RWPE1 (cell line): ENCODE measurements at regions not wholly inside any gene's neighbourhood (a gene's known extent, or its start where the extent isn't known, plus 50 kb on each side); places are given as distances from the start of the nearest gene placed in this dataset.

Experiments
- CTCF ChIA-PET: fragments of 350-600 bp; sonication (Branson Sonifier 250); formaldehyde crosslinking; extraction: SDS; loops from one replicate; lab custom pipeline; 2021; lab: Yijun Ruan, JAX
- POLR2A ChIA-PET: fragments of 400-600 bp; formaldehyde crosslinking; extraction: SDS; loops from one replicate; lab custom pipeline; 2020; ENCODE audit warnings: antibody characterized with exemption; ENCODE audit not compliant: low non-redundant PET; lab: Yijun Ruan, JAX
- DNase-seq: peaks from one replicate; pipeline ENCODE4 v3.0.0; 2012; ENCODE audit warnings: low spot score
- H3K27ac ChIP-seq: fragments of 450-650 bp; 2 replicates; pipeline ENCODE4 v1.5.1; 2017
- TF ChIP-seq, protein P1 (sequence below): fragments of 450-650 bp; conservative IDR thresholded peaks from 2 replicates; pipeline ENCODE4 v1.5.1; 2017; ENCODE audit warnings: low read depth, mild to moderate bottlenecking

DNA sequence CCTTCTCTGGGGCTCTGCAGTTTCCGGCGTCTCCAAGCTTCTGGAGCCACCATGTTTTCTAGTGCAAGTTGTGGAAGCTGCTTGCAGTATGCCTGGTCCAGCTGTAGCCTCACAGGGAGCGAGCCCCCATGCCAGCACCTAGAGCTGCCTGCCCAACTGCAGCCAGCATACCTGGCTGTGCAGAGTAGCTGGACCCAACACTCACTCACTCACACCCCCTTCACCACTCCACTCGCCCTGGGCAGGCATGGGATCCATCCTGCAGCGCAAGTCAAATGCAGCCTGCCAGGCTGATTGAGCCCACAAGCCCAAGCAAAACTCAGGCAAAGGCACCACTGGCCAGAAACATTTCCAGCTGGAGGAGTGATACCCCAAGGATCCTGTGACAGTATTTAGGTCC is 797.3 kb downstream of the SLC16A7 start:
- no peak for DNase-seq
- CTCF ChIA-PET: interaction anchor here (0.7 kb wide), 1 partner anchor 237 kb away, joined by 3 read pairs; no protein-coding TSS in a partner anchor
- H3K27ac ChIP-seq: no peak overlapping the region
- POLR2A ChIA-PET: no interaction called here
- TF ChIP-seq, protein P1, sequence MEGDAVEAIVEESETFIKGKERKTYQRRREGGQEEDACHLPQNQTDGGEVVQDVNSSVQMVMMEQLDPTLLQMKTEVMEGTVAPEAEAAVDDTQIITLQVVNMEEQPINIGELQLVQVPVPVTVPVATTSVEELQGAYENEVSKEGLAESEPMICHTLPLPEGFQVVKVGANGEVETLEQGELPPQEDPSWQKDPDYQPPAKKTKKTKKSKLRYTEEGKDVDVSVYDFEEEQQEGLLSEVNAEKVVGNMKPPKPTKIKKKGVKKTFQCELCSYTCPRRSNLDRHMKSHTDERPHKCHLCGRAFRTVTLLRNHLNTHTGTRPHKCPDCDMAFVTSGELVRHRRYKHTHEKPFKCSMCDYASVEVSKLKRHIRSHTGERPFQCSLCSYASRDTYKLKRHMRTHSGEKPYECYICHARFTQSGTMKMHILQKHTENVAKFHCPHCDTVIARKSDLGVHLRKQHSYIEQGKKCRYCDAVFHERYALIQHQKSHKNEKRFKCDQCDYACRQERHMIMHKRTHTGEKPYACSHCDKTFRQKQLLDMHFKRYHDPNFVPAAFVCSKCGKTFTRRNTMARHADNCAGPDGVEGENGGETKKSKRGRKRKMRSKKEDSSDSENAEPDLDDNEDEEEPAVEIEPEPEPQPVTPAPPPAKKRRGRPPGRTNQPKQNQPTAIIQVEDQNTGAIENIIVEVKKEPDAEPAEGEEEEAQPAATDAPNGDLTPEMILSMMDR: no peak

DNA sequence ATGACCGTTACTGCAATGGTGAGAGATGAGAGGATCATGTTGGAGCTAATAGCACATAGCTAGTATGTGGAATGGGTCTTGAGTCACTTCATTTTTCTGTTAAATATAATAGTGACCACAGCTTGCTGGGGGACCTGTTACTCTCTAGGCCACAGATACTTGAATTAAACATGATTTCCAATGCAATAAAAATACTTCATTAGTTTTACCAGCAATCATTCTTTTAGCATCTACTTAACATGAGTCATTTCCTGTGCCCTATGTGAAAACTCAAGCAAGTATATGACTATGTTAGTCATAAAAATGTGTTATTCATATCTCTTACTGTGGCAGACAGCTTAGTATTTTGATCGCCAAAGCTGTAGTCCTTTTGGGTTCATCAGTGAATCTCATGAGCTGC is 798.8 kb downstream of the SLC16A7 start:
- no peak overlapping the region for H3K27ac ChIP-seq
- DNase-seq: peak; percentile 64
- CTCF ChIA-PET: no interaction called here
- TF ChIP-seq, protein P1: no peak
- POLR2A ChIA-PET: no interaction called here

GRCh38 chr12:60398547-60398946 is 802.7 kb downstream of the SLC16A7 start:
- TF ChIP-seq, protein P1: no peak
- CTCF ChIA-PET: interaction anchor here (0.7 kb wide), 1 partner anchor 955 kb away, joined by 3 read pairs; no protein-coding TSS in a partner anchor
- POLR2A ChIA-PET: no interaction called here
- H3K27ac ChIP-seq: no peak overlapping the region
- no peak for DNase-seq

DNA sequence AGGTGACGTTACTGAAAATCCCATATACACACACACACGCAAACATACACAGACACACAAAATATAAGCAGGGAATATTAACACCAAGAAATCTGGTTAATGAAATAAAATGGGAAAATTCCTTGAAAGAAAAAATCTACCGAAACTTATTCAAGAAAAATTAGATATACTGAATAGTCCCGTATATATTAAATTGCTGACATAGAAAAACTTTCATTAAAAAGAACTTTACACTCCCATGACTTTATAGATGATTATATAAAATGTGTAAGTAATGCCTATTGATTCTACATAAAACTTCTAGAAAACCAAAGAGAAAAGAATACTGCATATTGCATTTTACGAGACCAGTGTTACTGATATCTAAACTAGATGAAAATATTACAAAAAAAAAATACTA is 803.2 kb downstream of the SLC16A7 start:
- ChIA-PET CTCF (interaction anchor here (0.7 kb wide), 1 partner anchor 1163 kb away, joined by 3 read pairs; no protein-coding TSS in a partner anchor), POLR2A (no interaction called here)
- no peak overlapping the region for H3K27ac ChIP-seq
- TF ChIP-seq, protein P1: no peak
- no peak for DNase-seq

DNA sequence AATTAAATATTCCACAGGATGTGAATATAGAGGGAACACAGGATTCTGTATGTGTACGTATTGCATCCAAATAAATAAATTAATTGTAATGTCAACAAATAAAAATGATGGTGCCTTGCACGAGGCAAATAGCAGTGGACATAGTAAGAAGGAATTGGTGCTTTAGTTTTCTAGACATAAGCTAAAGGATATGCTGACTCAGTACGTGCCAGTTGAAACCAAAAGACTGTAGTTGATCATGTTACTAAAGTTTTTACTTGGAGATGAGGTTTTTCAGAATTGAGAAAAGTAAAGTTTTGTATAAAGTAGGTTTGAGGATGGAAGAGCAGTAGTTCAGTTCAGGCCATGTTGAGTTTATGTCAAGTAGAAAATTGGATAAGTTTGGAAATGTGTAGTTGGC is 807.2 kb downstream of the SLC16A7 start:
- H3K27ac ChIP-seq: no peak overlapping the region
- ChIA-PET CTCF (no interaction called here), POLR2A (no interaction called here)
- TF ChIP-seq, protein P1: no peak
- no peak for DNase-seq

GRCh38 chr12:60415351-60415750 is 819.5 kb downstream of the SLC16A7 start:
- DNase-seq: no peak
- CTCF ChIA-PET: no interaction called here
- H3K27ac ChIP-seq: no peak overlapping the region
- TF ChIP-seq, protein P1: no peak
- POLR2A ChIA-PET: no interaction called here
